Fibroblast of villous mesenchyme (primary cell): ENCODE measurements at regions not wholly inside any gene's neighbourhood (a gene's known extent, or its start where the extent isn't known, plus 50 kb on each side); places are given as distances from the start of the nearest gene placed in this dataset.
A peak's percentile ranks its signal among the peaks of the same experiment; 100 is the strongest.

ENCODE experiments used
- DNase-seq: peaks from one replicate; pipeline ENCODE4 v3.0.0-alpha.2; 2010; ENCODE audit warnings: low read depth
- H3K4me3 ChIP-seq: 2 replicates; pipeline ENCODE4 v1.5.1; 2011; ENCODE audit warnings: low read depth, mild to moderate bottlenecking, low read length
- TF ChIP-seq, protein P1 (sequence below): IDR thresholded peaks from 2 replicates; pipeline ENCODE4 v1.5.1; 2012; ENCODE audit warnings: low read depth, mild to moderate bottlenecking, low read length; ENCODE audit not compliant: insufficient read depth

GRCh38 chr13:99659866-99660554 lies 158.7 kb downstream of the TM9SF2 start:
- DNase-seq, result no peak
- no peak overlapping the region for H3K4me3 ChIP-seq
- TF ChIP-seq, protein P1, sequence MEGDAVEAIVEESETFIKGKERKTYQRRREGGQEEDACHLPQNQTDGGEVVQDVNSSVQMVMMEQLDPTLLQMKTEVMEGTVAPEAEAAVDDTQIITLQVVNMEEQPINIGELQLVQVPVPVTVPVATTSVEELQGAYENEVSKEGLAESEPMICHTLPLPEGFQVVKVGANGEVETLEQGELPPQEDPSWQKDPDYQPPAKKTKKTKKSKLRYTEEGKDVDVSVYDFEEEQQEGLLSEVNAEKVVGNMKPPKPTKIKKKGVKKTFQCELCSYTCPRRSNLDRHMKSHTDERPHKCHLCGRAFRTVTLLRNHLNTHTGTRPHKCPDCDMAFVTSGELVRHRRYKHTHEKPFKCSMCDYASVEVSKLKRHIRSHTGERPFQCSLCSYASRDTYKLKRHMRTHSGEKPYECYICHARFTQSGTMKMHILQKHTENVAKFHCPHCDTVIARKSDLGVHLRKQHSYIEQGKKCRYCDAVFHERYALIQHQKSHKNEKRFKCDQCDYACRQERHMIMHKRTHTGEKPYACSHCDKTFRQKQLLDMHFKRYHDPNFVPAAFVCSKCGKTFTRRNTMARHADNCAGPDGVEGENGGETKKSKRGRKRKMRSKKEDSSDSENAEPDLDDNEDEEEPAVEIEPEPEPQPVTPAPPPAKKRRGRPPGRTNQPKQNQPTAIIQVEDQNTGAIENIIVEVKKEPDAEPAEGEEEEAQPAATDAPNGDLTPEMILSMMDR, result no peak

GRCh38 chr13:99659226-99659625 lies 158.0 kb downstream of the TM9SF2 start:
- no peak for DNase-seq
- TF ChIP-seq, protein P1, result no peak
- no peak overlapping the region for H3K4me3 ChIP-seq

DNA sequence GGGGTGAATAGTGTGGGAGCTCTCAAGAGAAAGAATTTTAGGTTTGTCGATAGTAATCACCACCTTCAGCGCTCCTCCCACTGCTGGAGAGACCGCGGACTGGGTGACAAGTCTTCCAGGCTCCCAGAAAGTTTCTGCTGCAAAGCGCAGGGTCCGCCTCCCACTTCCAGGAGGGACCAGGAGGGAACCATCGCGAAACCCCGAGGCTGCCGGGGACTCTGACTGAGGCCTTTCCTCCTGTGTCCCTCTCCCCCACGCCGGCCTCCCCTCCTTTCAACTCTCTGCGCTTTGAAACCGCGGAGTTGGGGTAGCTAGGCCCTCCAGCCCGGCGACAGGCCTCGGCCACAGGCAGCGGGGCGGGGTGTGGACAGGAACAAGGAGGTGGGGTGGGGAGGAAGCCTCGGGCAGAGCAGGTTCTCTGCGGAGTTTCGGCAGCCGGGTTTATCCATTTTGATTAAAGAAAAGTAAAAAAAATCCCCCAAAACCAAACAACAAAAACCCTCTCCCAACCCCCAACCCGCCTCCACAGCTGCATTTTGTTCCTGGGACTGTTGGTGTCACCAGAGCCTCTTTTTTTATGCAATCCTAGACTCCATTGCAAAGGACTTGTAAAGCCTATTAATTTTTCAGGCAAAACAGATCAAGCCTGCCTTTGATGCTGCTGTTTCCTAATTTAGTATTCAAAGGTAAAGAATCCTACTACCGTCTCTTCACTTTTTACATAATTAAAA lies 157.2 kb downstream of the TM9SF2 start:
- H3K4me3 ChIP-seq, result peak overlapping the region; percentile 47
- TF ChIP-seq, protein P1, result no peak
- peak; percentile 49 for DNase-seq

DNA sequence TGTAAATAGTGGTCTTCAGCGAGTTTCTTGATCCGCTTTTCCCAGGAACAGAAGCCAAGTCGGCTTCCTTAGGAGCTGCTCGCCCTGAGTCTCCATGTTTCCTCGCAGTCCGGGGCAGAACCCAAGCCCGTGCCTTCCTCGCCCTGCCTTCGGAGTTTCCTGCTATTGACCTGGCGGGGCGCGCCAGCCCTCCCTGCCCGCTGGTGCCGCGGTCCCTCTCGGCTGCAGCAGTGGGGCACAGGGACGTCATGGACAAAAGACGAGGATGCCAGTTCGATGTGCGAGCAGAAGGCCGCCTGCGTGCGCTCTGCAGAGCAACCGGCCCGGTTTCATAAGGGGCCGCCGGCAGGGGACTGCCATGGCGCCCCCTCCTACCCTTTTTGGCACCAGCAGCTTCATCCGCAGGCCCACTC lies 156.6 kb downstream of the TM9SF2 start:
- peak overlapping the region; percentile 47 for H3K4me3 ChIP-seq
- TF ChIP-seq, protein P1, result no peak
- peak; percentile 17 for DNase-seq

GRCh38 chr13:99656844-99657381 lies 155.6 kb downstream of the TM9SF2 start:
- no peak for DNase-seq
- H3K4me3 ChIP-seq, result no peak overlapping the region
- TF ChIP-seq, protein P1, result no peak

DNA sequence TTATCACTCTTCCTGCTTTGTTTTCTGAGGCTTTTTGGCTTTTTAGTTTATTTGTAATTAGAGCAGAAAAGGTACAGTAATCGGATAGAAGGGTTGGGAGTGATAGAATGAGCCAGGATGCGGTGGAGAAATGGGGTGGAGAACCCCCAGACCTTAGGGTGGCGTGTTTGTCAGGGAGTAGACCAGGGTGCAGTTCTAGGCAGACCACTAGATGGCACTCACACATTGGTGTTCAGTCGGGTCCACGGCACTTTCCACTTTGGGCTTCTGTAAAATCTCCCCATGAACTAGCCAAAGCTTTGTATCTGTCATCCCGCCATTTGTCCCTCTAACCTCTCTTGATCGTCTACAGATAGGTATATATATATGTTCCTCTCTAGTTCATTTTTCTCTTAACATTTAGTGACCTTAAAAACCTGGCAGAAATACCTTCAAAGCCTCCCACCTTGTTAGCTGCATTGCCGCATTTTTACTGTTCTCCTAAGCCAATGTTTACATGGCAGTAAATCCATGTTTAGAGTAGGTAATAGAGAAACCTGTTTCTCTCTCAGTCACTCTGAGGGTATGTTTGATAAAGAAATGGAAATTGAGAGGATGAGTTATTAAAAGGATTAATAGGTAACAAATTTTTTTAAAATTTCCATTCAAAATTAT lies 154.9 kb downstream of the TM9SF2 start:
- DNase-seq, result peak; percentile 67
- no peak overlapping the region for H3K4me3 ChIP-seq
- TF ChIP-seq, protein P1, result peak; percentile 92
